Heart right ventricle (tissue), 16 donors: ENCODE measurements at regions not wholly inside any gene's neighbourhood (a gene's known extent, or its start where the extent isn't known, plus 50 kb on each side); places are given as distances from the start of the nearest gene placed in this dataset.
A peak's percentile ranks its signal among the peaks of the same experiment; 100 is the strongest.

Experiments
- ATAC-seq, 8 donors: fragments of 200-7000 bp; cut with Tn5 transposase; one replicate each; pipeline ENCODE4 v1.9.1; 2020; ENCODE audit warnings: mild to moderate bottlenecking in 8 of 8, moderate library complexity in 8 of 8, moderate number of reproducible peaks in 1 of 8
- DNase-seq, 2 donors: peaks; one replicate each; pipeline ENCODE4 v3.0.0-alpha.2; 2020
- H3K27ac ChIP-seq, 10 donors: fragments of 200-600 bp; sonication (generic) in 2 of 10; one replicate each; pipeline versions ENCODE4 v1.5.0 to v1.8.0; 2020 to 2022; ENCODE audit warnings: mild to moderate bottlenecking in 3 of 10
- H3K27me3 ChIP-seq, 7 donors: fragments of 200-600 bp; one replicate each; pipeline ENCODE4 v1.8.0; 2021 to 2022; ENCODE audit warnings: mild to moderate bottlenecking in 2 of 7
- H3K36me3 ChIP-seq, 9 donors: fragments of 200-600 bp; sonication (generic) in 1 of 9; one replicate each; pipeline versions ENCODE4 v1.5.0 to v1.8.0; 2020 to 2022; ENCODE audit warnings: mild to moderate bottlenecking in 2 of 9
- H3K4me1 ChIP-seq, 9 donors: fragments of 200-600 bp; sonication (generic) in 1 of 9; one replicate each; pipeline versions ENCODE4 v1.5.0 to v1.8.0; 2020 to 2022; ENCODE audit warnings: mild to moderate bottlenecking in 4 of 9
- H3K4me3 ChIP-seq, 10 donors: fragments of 200-600 bp; sonication (generic) in 2 of 10; one replicate each; pipeline versions ENCODE4 v1.5.0 to v1.8.0; 2020 to 2022; ENCODE audit warnings: mild to moderate bottlenecking in 7 of 10, moderate library complexity in 2 of 10
- H3K9me3 ChIP-seq, 11 donors: fragments of 200-600 bp in 10 of 11; sonication (generic) in 2 of 11; one replicate each; pipeline versions ENCODE4 v1.5.0 to v1.8.0; 2013 to 2022; ENCODE audit warnings: mild to moderate bottlenecking in 2 of 11, control low read depth in 1 of 11, moderate library complexity in 1 of 11
- CTCF ChIP-seq, 9 donors: fragments of 200-600 bp; sonication (generic) in 2 of 9; IDR thresholded peaks; one replicate each; pipeline versions ENCODE4 v1.5.0 to v1.8.0; 2021 to 2022; ENCODE audit warnings: antibody characterized with exemption in 9 of 9, mild to moderate bottlenecking in 5 of 9, moderate library complexity in 1 of 9
- WGBS, 2 donors: extraction: QIAGEN DNeasy Blood & Tissue Kit; methylation state at CpG; one replicate each; pipeline ENCODE4 v1.1.7; 2013; ENCODE audit warnings: inconsistent platforms in 1 of 2; 5-methylcytosine and 5-hydroxymethylcytosine counted together
- intact Hi-C, 10 donors: fragments of 100-400 bp; cut with DNase I; formaldehyde crosslinking; loops; one replicate each; pipeline versions ENCODE4 v1.11.1 to v1.14.2; 2022
- donor health status: Arrhythmogenic right ventricular cardiomyopathy.
- donor health status: ischemic (EF 13 %, LVEDD 7.1; RV severe dilation, severe dysfunction).
- donor health status: healthy with polysubstance abuse.
- donor health status: DM: no; HTN: yes; CAD: no.
- donor health status: DM: no; HTN: no; CAD: no.
- donor health status: ischemic (EF 25% LVEDD 6.9; RV normal size, moderate dysfunction).
- donor health status: ischemic (EF 25% LVEDD 5.7; RV mildly dilated, moderate dysfunction).
- donor health status: healthy.
- donor health status: DM: yes; HTN: yes; CAD: no.
- donor health status: Ischemic cardiomyopathy.
- donor health status: ischemic (EF 35%, LVEDD 5.7; RV mildly dilated, moderate dysfunction).
- donor health status: nonischemic (EF 11% LVEDD 7.7; RV severe dilation, severe dysfunction).
- donor health status: DM: yes; HTN: yes; CAD: no.
- donor health status: PGD.
- donor health status: ischemic (EF 29% LVEDD 5.4; RV normal size, mild dysfunction).
- donor health status: nonischemic (EF 23%, LVEDD 6.1; RV moderate dilation, normal function).

- H3K36me3 ChIP-seq, result no peaks in the 10 kb centered on the region
- intact Hi-C loops, result no loop called here
- DNase-seq (no peak), ATAC-seq (no peak)
- WGBS, 2 donors, result 56 to 60% methylated on average over 6 of the region's 6 CpGs
- H3K27me3 ChIP-seq, result peaks cover 0 to 7% (median 4%) of the 10 kb centered on the region in 7 donors
- H3K4me1 ChIP-seq, result no peaks in the 10 kb centered on the region
- no peak for TF ChIP-seq CTCF (IDR thresholded peaks at IDR 0.05)
- H3K9me3 ChIP-seq, result no peaks in the 10 kb centered on the region
- no peak overlapping the region for H3K4me3 ChIP-seq
- H3K27ac ChIP-seq, result no peak overlapping the region
Measured at GRCh38 chr6:152859225-152859624, 108.6 kb downstream of the VIP start.

GRCh38 chr6:152863618-152864326, 113.2 kb downstream of the VIP start:
- TF ChIP-seq CTCF (IDR thresholded peaks at IDR 0.05), result peak; percentile 59 to 80 (median 76)
- intact Hi-C loops, result loop anchor here (1.0 to 10.0 kb wide), 10 partner anchors 83 to 309 kb away; no protein-coding TSS in a partner anchor
- Histone ChIP-seq H3K27me3 (peaks cover 0 to 5% (median 0%) of the 10 kb centered on the region in 7 donors), H3K4me1 (no peaks in the 10 kb centered on the region), H3K9me3 (no peaks in the 10 kb centered on the region), H3K27ac (no peak overlapping the region), H3K36me3 (no peaks in the 10 kb centered on the region), H3K4me3 (no peak overlapping the region)
- ATAC-seq (peak; percentile 61 to 84 (median 76)), DNase-seq (peak in 1 of 2 donors; percentile 73)
- WGBS, 2 donors, result 60% methylated on average over 10 of the region's 10 CpGs

GRCh38 chr6:152874267-152874666, 108.6 kb downstream of the FBXO5 start:
- intact Hi-C loops, result no loop called here
- no peaks in the 10 kb centered on the region for H3K27me3 ChIP-seq
- 76 to 83% methylated on average over 5 of the region's 5 CpGs for WGBS, 2 donors
- H3K4me3 ChIP-seq, result no peak overlapping the region
- peaks cover 0 to under 1% (median 0%) of the 10 kb centered on the region in 11 donors for H3K9me3 ChIP-seq
- no peak for ATAC-seq
- H3K36me3 ChIP-seq, result no peaks in the 10 kb centered on the region
- no peak overlapping the region for H3K27ac ChIP-seq
- no peaks in the 10 kb centered on the region for H3K4me1 ChIP-seq
- no peak for DNase-seq
- no peak for TF ChIP-seq CTCF (IDR thresholded peaks at IDR 0.05)

- no peak overlapping the region for H3K4me3 ChIP-seq
- no peaks in the 10 kb centered on the region for H3K27me3 ChIP-seq
- TF ChIP-seq CTCF (IDR thresholded peaks at IDR 0.05), result no peak
- intact Hi-C loops, result no loop called here
- no peak overlapping the region for H3K27ac ChIP-seq
- peaks cover 0 to 8% (median 0%) of the 10 kb centered on the region in 11 donors for H3K9me3 ChIP-seq
- no peak for ATAC-seq
- WGBS, 2 donors, result 46 to 51% methylated on average over 6 of the region's 6 CpGs
- H3K36me3 ChIP-seq, result no peaks in the 10 kb centered on the region
- H3K4me1 ChIP-seq, result no peaks in the 10 kb centered on the region
- no peak for DNase-seq
Measured at GRCh38 chr6:152874846-152875568, 107.8 kb downstream of the FBXO5 start.
